SU-DHL-6 (cell line): ENCODE measurements at regions not wholly inside any gene's neighbourhood (a gene's known extent, or its start where the extent isn't known, plus 50 kb on each side); places are given as distances from the start of the nearest gene placed in this dataset.

ENCODE experiments used
- H2AFZ ChIP-seq: fragments of 200-600 bp; sonication (generic); 2 replicates; pipeline ENCODE4 v1.6.1; 2014; ENCODE audit warnings: low read depth, mild to moderate bottlenecking, moderate library complexity, mixed read lengths, antibody characterized with exemption, low read length; ENCODE audit not compliant: severe bottlenecking
- H3F3A ChIP-seq: fragments of 200-600 bp; shearing (Covaris generic); 2 replicates; pipeline ENCODE4 v1.6.0; 2016; ENCODE audit warnings: antibody characterized with exemption, mild to moderate bottlenecking; ENCODE audit not compliant: insufficient read depth
- H3K27ac ChIP-seq: fragments of 200-600 bp; sonication (generic); 2 replicates; pipeline ENCODE4 v1.5.1; 2016; ENCODE audit warnings: low read depth, mild to moderate bottlenecking, low read length, moderate library complexity, mixed read lengths
- H3K27me3 ChIP-seq: fragments of 200-600 bp; sonication (generic), shearing (Covaris generic); 2 replicates; pipeline ENCODE4 v1.6.0; 2014; ENCODE audit warnings: mild to moderate bottlenecking, low read length
- H3K36me3 ChIP-seq: fragments of 200-600 bp; sonication (generic); 2 replicates; pipeline ENCODE4 v1.6.1; 2014; ENCODE audit warnings: mild to moderate bottlenecking, low read length, mixed read lengths
- H3K4me2 ChIP-seq: fragments of 300-600, 200-600 bp; shearing (Covaris generic), sonication (generic); 2 replicates; pipeline ENCODE4 v1.6.0; 2014; ENCODE audit warnings: low read length, low read depth, mild to moderate bottlenecking; ENCODE audit not compliant: poor library complexity, severe bottlenecking
- H3K4me3 ChIP-seq: fragments of 200-600 bp; sonication (generic); 2 replicates; pipeline ENCODE4 v1.5.1; 2014; ENCODE audit warnings: antibody characterized with exemption, low read length, mild to moderate bottlenecking, mixed read lengths; ENCODE audit not compliant: insufficient read depth, poor library complexity, severe bottlenecking
- H3K79me2 ChIP-seq: fragments of 200-600 bp; sonication (generic); 2 replicates; pipeline ENCODE4 v1.6.1; 2014; ENCODE audit warnings: mild to moderate bottlenecking, low read length, moderate library complexity; ENCODE audit not compliant: insufficient read depth
- H3K9ac ChIP-seq: fragments of 200-600 bp; sonication (generic); 2 replicates; pipeline ENCODE4 v1.7.0; 2014; ENCODE audit warnings: mild to moderate bottlenecking, low read length
- H3K9me2 ChIP-seq: fragments of 200-600 bp; sonication (generic); replicated peaks from 2 replicates; pipeline ENCODE4 v1.6.1; 2014; ENCODE audit warnings: low read length; ENCODE audit not compliant: insufficient read depth
- H3K9me3 ChIP-seq: fragments of 200-600 bp; sonication (generic); 2 replicates; pipeline ENCODE4 v1.6.1; 2014; ENCODE audit warnings: low read length, mixed read lengths; ENCODE audit not compliant: insufficient read depth
- H4K20me1 ChIP-seq: fragments of 200-600 bp; sonication (generic); 2 replicates; pipeline ENCODE4 v1.6.1; 2014; ENCODE audit warnings: low read depth, mild to moderate bottlenecking, antibody characterized with exemption, low read length, moderate library complexity, mixed read lengths
- EZH2phosphoT487 ChIP-seq: fragments of 200-600 bp; sonication (generic), shearing (Covaris generic); conservative IDR thresholded peaks from 2 replicates; pipeline ENCODE4 v1.6.1; 2018; ENCODE audit warnings: mild to moderate bottlenecking, antibody characterized with exemption, low read length, moderate library complexity, mixed read lengths
- TF ChIP-seq, protein P1 (sequence below): fragments of 200-600 bp; sonication (generic); IDR thresholded peaks from one replicate; pipeline ENCODE4 v1.5.1; 2017; ENCODE audit warnings: antibody characterized with exemption, mild to moderate bottlenecking, low read length, moderate library complexity; ENCODE audit not compliant: insufficient read depth, poor library complexity, severe bottlenecking

DNA sequence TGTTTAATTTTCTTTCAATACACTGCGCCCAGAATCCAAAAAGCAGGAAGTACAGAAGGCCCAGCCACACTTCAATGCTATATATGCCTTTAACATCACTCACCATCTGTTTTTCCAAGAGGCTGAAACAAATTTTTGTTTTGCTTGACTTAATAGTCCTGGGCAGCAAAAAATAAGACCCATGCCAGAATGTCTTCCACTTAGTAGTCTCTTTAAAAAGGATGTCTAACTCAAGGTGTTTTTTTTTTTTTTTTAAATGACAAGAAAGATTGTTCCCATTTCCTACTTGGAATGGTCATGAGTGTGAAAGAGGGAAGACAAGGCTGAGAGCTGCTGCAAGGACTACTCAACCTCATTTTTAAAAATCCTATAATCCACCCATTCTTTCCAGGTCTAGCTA lies 590.3 kb upstream of the SGO1 start:
- TF ChIP-seq EZH2phosphoT487: no peak
- TF ChIP-seq, protein P1, sequence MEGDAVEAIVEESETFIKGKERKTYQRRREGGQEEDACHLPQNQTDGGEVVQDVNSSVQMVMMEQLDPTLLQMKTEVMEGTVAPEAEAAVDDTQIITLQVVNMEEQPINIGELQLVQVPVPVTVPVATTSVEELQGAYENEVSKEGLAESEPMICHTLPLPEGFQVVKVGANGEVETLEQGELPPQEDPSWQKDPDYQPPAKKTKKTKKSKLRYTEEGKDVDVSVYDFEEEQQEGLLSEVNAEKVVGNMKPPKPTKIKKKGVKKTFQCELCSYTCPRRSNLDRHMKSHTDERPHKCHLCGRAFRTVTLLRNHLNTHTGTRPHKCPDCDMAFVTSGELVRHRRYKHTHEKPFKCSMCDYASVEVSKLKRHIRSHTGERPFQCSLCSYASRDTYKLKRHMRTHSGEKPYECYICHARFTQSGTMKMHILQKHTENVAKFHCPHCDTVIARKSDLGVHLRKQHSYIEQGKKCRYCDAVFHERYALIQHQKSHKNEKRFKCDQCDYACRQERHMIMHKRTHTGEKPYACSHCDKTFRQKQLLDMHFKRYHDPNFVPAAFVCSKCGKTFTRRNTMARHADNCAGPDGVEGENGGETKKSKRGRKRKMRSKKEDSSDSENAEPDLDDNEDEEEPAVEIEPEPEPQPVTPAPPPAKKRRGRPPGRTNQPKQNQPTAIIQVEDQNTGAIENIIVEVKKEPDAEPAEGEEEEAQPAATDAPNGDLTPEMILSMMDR: no peak
- Histone ChIP-seq H3K36me3 (no peaks in the 10 kb centered on the region), H4K20me1 (no peaks in the 10 kb centered on the region), H3K9ac (no peak overlapping the region), H3K9me2 (no peaks in the 10 kb centered on the region), H3K27ac (no peak overlapping the region), H3K4me2 (no peak overlapping the region), H3K79me2 (no peaks in the 10 kb centered on the region), H3K27me3 (no peaks in the 10 kb centered on the region), H3F3A (no peaks in the 10 kb centered on the region), H3K4me3 (no peak overlapping the region), H2AFZ (no peak overlapping the region), H3K9me3 (no peaks in the 10 kb centered on the region)

- no peaks in the 10 kb centered on the region for H3K36me3 ChIP-seq
- H4K20me1 ChIP-seq: no peaks in the 10 kb centered on the region
- no peaks in the 10 kb centered on the region for H3K79me2 ChIP-seq
- no peaks in the 10 kb centered on the region for H3K9me2 ChIP-seq
- no peak overlapping the region for H3K9ac ChIP-seq
- H3F3A ChIP-seq: no peaks in the 10 kb centered on the region
- no peak overlapping the region for H3K4me2 ChIP-seq
- H3K4me3 ChIP-seq: no peak overlapping the region
- no peak for TF ChIP-seq EZH2phosphoT487
- TF ChIP-seq, protein P1: no peak
- H2AFZ ChIP-seq: no peak overlapping the region
- H3K9me3 ChIP-seq: no peaks in the 10 kb centered on the region
- no peak overlapping the region for H3K27ac ChIP-seq
- H3K27me3 ChIP-seq: no peaks in the 10 kb centered on the region
Measured at GRCh38 chr3:20773320-20773984, 587.4 kb upstream of the SGO1 start.

- Histone ChIP-seq H3K4me3 (no peak overlapping the region), H3K4me2 (no peak overlapping the region), H3K9ac (no peak overlapping the region), H3K36me3 (no peaks in the 10 kb centered on the region), H3K9me3 (no peaks in the 10 kb centered on the region), H3K9me2 (no peaks in the 10 kb centered on the region), H3F3A (no peaks in the 10 kb centered on the region), H2AFZ (no peak overlapping the region), H3K27ac (no peak overlapping the region), H4K20me1 (no peaks in the 10 kb centered on the region), H3K79me2 (no peaks in the 10 kb centered on the region), H3K27me3 (no peaks in the 10 kb centered on the region)
- TF ChIP-seq EZH2phosphoT487: no peak
- TF ChIP-seq, protein P1: no peak
Measured at GRCh38 chr3:20772869-20773268, 586.9 kb upstream of the SGO1 start.
